CD14-positive monocyte (primary cell): ENCODE measurements at regions not wholly inside any gene's neighbourhood (a gene's known extent, or its start where the extent isn't known, plus 50 kb on each side); places are given as distances from the start of the nearest gene placed in this dataset.

ENCODE experiments used
- DNase-seq, 3 donors: peaks; one replicate each; pipeline ENCODE4 v3.0.0-alpha.2; 2011 to 2022
- H2AFZ ChIP-seq: 2 replicates; pipeline ENCODE4 v1.6.0; 2012; ENCODE audit warnings: mild to moderate bottlenecking, low read depth, low read length, inconsistent platforms; ENCODE audit not compliant: insufficient read depth, poor library complexity, severe bottlenecking
- H3K27ac ChIP-seq, 2 donors: 1 replicate in 1 of 2; 2 replicates in 1 of 2; pipeline ENCODE4 v1.5.1; 2012 to 2013; ENCODE audit warnings: low read length in 2 of 2, control low read depth in 1 of 2, inconsistent platforms in 1 of 2, low read depth in 1 of 2, mild to moderate bottlenecking in 1 of 2
- H3K27me3 ChIP-seq, 2 donors: one replicate each; pipeline versions ENCODE4 v1.6.0 to v1.6.1; 2011 to 2013; ENCODE audit warnings: low read length in 2 of 2; ENCODE audit not compliant: control insufficient read depth in 2 of 2, insufficient read depth in 2 of 2
- H3K36me3 ChIP-seq, 2 donors: replicated peaks in 1 of 2; 1 replicate in 1 of 2; 2 replicates in 1 of 2; pipeline versions ENCODE4 v1.5.1 to v1.6.1; 2012 to 2013; ENCODE audit warnings: low read length in 2 of 2, control low read depth in 1 of 2, inconsistent platforms in 1 of 2, mild to moderate bottlenecking in 1 of 2; ENCODE audit not compliant: insufficient read depth in 2 of 2, control insufficient read depth in 1 of 2
- H3K4me1 ChIP-seq, 2 donors: 1 replicate in 1 of 2; 2 replicates in 1 of 2; pipeline versions ENCODE4 v1.5.1 to v1.6.1; 2012 to 2013; ENCODE audit warnings: low read length in 2 of 2, control low read depth in 1 of 2, inconsistent platforms in 1 of 2, mild to moderate bottlenecking in 1 of 2, moderate library complexity in 1 of 2; ENCODE audit not compliant: insufficient read depth in 2 of 2, control insufficient read depth in 1 of 2
- H3K4me2 ChIP-seq: replicated peaks from 2 replicates; pipeline ENCODE3; 2012; ENCODE audit warnings: low read length, moderate library complexity, mild to moderate bottlenecking; ENCODE audit not compliant: poor library complexity, severe bottlenecking; ENCODE audit errors: extremely low read depth
- H3K4me3 ChIP-seq, 3 experiments: fragments of 200-600 bp in 1 of 3; sonication (generic) in 1 of 3; replicated peaks in 1 of 3; 1 replicate in 2 of 3; 2 replicates in 1 of 3; pipeline ENCODE4 v1.5.1; 2011 to 2013; ENCODE audit warnings: low read length in 3 of 3, mild to moderate bottlenecking in 3 of 3, control low read depth in 2 of 3, low read depth in 2 of 3, inconsistent platforms in 1 of 3, moderate library complexity in 1 of 3
- H3K79me2 ChIP-seq: 2 replicates; pipeline ENCODE4 v1.6.0; 2012; ENCODE audit warnings: mild to moderate bottlenecking, control low read depth, inconsistent platforms, low read length, moderate library complexity; ENCODE audit not compliant: insufficient read depth
- H3K9ac ChIP-seq: 2 replicates; pipeline ENCODE4 v1.6.0; 2017; ENCODE audit warnings: low read length, mild to moderate bottlenecking; ENCODE audit not compliant: insufficient read depth, poor library complexity, severe bottlenecking
- H3K9me3 ChIP-seq, 2 donors: replicated peaks in 1 of 2; 1 replicate in 1 of 2; 2 replicates in 1 of 2; pipeline versions ENCODE4 v1.5.1 to v1.6.1; 2012 to 2013; ENCODE audit warnings: low read length in 2 of 2, control low read depth in 1 of 2; ENCODE audit not compliant: control insufficient read depth in 1 of 2, insufficient read depth in 1 of 2
- H4K20me1 ChIP-seq: 2 replicates; pipeline ENCODE4 v1.6.0; 2012; ENCODE audit warnings: mild to moderate bottlenecking, low read length, control low read depth, moderate library complexity; ENCODE audit not compliant: insufficient read depth
- H3K27ac Mint-ChIP-seq, 7 donors: one replicate each; pipeline ENCODE4 v1.8.0; 2020; ENCODE audit warnings: mild to moderate bottlenecking in 7 of 7, mixed read lengths in 7 of 7, moderate library complexity in 6 of 7, inconsistent platforms in 2 of 7
- H3K27me3 Mint-ChIP-seq, 3 donors: one replicate each; pipeline ENCODE4 v1.8.0; 2021 to 2022; ENCODE audit warnings: low read depth in 3 of 3, mild to moderate bottlenecking in 3 of 3, mixed read lengths in 3 of 3, moderate library complexity in 3 of 3, inconsistent platforms in 1 of 3
- H3K36me3 Mint-ChIP-seq, 2 donors: one replicate each; pipeline ENCODE4 v1.8.0; 2020; ENCODE audit warnings: mixed read lengths in 2 of 2, inconsistent platforms in 1 of 2, mild to moderate bottlenecking in 1 of 2
- H3K4me1 Mint-ChIP-seq: one replicate; pipeline ENCODE4 v1.8.0; 2020; ENCODE audit warnings: mild to moderate bottlenecking, mixed read lengths
- H3K4me3 Mint-ChIP-seq, 2 donors: one replicate each; pipeline ENCODE4 v1.8.0; 2020; ENCODE audit warnings: mild to moderate bottlenecking in 2 of 2, mixed read lengths in 2 of 2, moderate library complexity in 1 of 2
- H3K9me3 Mint-ChIP-seq, 7 donors: one replicate each; pipeline ENCODE4 v1.8.0; 2020 to 2022; ENCODE audit warnings: mixed read lengths in 7 of 7, mild to moderate bottlenecking in 6 of 7, moderate library complexity in 6 of 7, inconsistent platforms in 2 of 7
- CTCF ChIP-seq: fragments of 200-600 bp; IDR thresholded peaks from one replicate; pipeline ENCODE4 v1.8.0; 2022; ENCODE audit warnings: antibody characterized with exemption, mild to moderate bottlenecking
- WGBS: methylation state at CpG from one replicate; pipeline ENCODE4 v1.1.5; 2013; ENCODE audit warnings: missing lambda C conversion rate; ENCODE audit not compliant: insufficient coverage; 5-methylcytosine and 5-hydroxymethylcytosine counted together
- intact Hi-C, 2 donors: fragments of 100-400 bp; cut with micrococcal nuclease; formaldehyde crosslinking; loops; one replicate each; pipeline versions ENCODE4 v1.15.0 to v1.15.1; 2023

GRCh38 chr12:93146970-93147369 is 217.9 kb upstream of the EEA1 start:
- no peaks in the 10 kb centered on the region for H3K36me3 Mint-ChIP-seq
- Histone ChIP-seq H3K9me3 (no peaks in the 10 kb centered on the region), H3K36me3 (no peaks in the 10 kb centered on the region), H3K9ac (no peak overlapping the region), H3K4me3 (no peak overlapping the region), H3K79me2 (no peaks in the 10 kb centered on the region), H4K20me1 (no peaks in the 10 kb centered on the region), H2AFZ (no peak overlapping the region), H3K4me2 (no peak overlapping the region), H3K4me1 (no peaks in the 10 kb centered on the region), H3K27me3 (no peaks in the 10 kb centered on the region), H3K27ac (no peak overlapping the region)
- H3K4me3 Mint-ChIP-seq: no peak overlapping the region
- peaks cover 0 to 2% (median 2%) of the 10 kb centered on the region in 3 donors for H3K27me3 Mint-ChIP-seq
- intact Hi-C loops: no loop called here
- no peak for TF ChIP-seq CTCF
- no peak for DNase-seq
- H3K9me3 Mint-ChIP-seq: no peaks in the 10 kb centered on the region
- peaks cover 7% of the 10 kb centered on the region for H3K4me1 Mint-ChIP-seq
- H3K27ac Mint-ChIP-seq: no peak overlapping the region

- no peak for TF ChIP-seq CTCF
- H3K4me1 ChIP-seq: no peaks in the 10 kb centered on the region
- no peak for DNase-seq
- intact Hi-C loops: no loop called here
- H3K9me3 ChIP-seq: no peaks in the 10 kb centered on the region
- 100% methylated on average over 1 of the region's 3 CpGs for WGBS
- Mint-ChIP-seq H3K36me3 (no peaks in the 10 kb centered on the region), H3K27me3 (peaks cover 0 to 2% (median 2%) of the 10 kb centered on the region in 3 donors), H3K4me1 (peaks cover 7% of the 10 kb centered on the region), H3K27ac (no peak overlapping the region), H3K9me3 (peaks cover 0 to 2% (median 0%) of the 10 kb centered on the region in 7 donors), H3K4me3 (no peak overlapping the region)
- no peaks in the 10 kb centered on the region for H3K27me3 ChIP-seq
- no peaks in the 10 kb centered on the region for H4K20me1 ChIP-seq
- no peak overlapping the region for H3K4me2 ChIP-seq
- H2AFZ ChIP-seq: no peak overlapping the region
- no peaks in the 10 kb centered on the region for H3K79me2 ChIP-seq
- H3K36me3 ChIP-seq: no peaks in the 10 kb centered on the region
- no peak overlapping the region for H3K4me3 ChIP-seq
- H3K9ac ChIP-seq: no peak overlapping the region
- no peak overlapping the region for H3K27ac ChIP-seq
Measured at GRCh38 chr12:93148412-93148811, 219.3 kb upstream of the EEA1 start.
